GM19328 (cell line): ENCODE measurements at regions not wholly inside any gene's neighbourhood (a gene's known extent, or its start where the extent isn't known, plus 50 kb on each side); places are given as distances from the start of the nearest gene placed in this dataset.
"Not testable (repeated sequence)": the region's sequence is repeated elsewhere in the genome, so short reads cannot be mapped to it uniquely, and the experiment has no call there.

Experiments
- ATAC-seq: cut with Tn5 transposase; IDR thresholded peaks from one replicate; pipeline ENCODE4 v1.9.1; 2021; ENCODE audit warnings: mild to moderate bottlenecking, moderate library complexity; ENCODE audit not compliant: unreplicated experiment

DNA sequence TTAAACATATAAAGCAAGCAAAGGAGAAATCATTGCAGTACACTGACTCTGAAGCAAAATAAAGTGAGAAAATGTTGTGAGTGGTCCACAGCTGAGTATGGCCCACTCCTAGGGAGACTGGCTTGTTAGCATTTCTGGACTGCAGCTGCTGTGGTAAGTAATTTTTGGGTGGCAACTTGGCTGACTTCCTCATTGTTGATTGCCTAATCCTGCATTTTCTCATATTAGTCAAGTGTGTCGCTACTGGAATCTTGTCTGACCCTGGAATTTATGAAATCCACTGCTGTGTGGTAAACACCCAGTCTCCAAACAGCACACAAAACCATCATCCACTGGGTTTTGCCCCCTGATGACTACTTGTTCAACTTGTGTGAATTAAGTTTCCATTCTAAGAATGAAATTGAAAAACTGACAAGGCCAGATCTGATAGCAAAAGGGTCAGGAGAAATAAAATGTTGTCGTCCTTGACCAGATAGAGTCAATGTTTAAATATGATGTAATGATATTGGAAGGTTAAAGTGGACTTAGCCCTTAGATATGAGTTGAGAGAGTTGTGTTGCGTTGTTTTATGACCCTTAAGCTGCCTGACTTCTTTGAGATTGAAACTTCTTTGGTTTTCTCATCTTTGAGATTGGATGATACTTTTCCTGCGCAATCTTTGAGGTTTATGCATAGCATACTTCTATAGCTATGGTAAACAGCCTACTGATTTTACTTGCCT, 106.6 kb upstream of the SEC22B start:
- ATAC-seq = not testable (repeated sequence)

DNA sequence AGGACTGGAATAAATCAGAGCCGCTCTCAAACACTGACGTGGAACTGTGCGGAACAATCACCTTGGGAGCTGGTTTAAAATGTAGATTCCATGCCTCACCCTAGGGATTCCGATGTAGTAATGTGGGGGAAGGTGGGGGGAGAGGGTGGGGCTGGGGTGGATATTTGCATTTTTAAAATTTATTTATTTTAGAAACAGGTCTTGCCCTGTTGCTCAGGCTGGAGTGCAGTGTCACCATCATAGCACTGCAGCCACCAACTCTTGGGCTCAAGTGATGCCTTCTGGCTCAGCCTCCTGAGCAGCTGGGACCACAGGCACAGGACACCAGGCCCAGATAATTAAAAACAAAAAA, 101.9 kb upstream of the SEC22B start:
- not testable (repeated sequence) for ATAC-seq

GRCh38 chr1:120277428-120278258, 101.3 kb upstream of the SEC22B start:
- ATAC-seq = not testable (repeated sequence)

GRCh38 chr1:120276710-120277109, 100.4 kb upstream of the SEC22B start:
- ATAC-seq = not testable (repeated sequence)

- ATAC-seq = not testable (repeated sequence)
Observed at GRCh38 chr1:120274438-120274837, 98.1 kb upstream of the SEC22B start.

DNA sequence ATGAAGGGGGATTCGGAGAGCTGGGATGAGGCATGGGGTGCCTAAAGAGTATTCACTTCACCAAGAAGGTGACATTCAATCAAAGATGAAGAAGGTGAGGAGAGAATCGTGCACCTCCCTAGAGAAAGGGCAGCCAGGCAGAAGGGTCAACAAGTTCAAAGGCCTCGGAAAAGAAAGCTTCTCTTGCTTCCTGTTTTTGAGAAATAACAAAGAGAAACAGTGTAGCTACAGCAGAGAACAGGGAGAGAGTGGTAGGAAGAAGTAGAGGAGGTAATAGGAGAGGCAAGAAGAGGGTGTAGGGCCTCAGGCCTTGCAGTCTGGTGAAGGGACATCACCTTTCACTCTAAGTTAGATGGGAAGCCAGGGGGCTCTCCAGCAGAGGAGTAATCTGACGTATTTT, 97.0 kb upstream of the SEC22B start:
- ATAC-seq = not testable (repeated sequence)

- ATAC-seq = not testable (repeated sequence)
Observed at GRCh38 chr1:120272242-120272641, 95.9 kb upstream of the SEC22B start.

DNA sequence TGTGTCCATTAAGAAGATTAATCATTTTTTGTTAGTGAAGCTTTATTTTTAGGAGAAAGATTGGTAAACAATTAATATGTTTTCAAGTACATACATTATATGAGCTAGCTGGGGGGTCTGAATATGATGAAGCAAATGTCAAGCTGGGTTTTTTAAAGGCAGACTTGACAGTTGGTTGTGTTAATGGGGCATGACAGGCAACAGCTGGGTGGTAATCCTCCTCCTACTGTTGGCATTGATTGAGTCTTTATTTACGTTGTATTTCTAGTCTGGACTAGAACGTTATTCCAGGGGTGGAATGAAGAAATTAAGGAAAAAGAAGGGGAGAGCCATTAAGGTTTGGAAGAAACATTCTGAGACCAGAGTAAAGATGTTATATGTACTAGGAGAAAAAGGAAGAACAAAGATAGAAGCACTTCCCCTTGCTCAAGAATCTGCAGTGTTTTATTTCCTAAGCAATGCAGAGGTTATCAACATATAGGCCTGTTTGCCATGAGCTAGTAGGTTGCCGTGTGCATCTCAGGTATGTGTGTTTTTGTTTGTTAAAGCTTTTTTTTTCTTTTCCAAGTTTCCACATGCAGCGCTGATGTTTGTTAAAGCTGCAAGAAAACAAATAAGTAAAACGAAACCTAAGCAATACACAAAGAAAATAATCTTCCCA, 95.4 kb upstream of the SEC22B start:
- not testable (repeated sequence) for ATAC-seq

DNA sequence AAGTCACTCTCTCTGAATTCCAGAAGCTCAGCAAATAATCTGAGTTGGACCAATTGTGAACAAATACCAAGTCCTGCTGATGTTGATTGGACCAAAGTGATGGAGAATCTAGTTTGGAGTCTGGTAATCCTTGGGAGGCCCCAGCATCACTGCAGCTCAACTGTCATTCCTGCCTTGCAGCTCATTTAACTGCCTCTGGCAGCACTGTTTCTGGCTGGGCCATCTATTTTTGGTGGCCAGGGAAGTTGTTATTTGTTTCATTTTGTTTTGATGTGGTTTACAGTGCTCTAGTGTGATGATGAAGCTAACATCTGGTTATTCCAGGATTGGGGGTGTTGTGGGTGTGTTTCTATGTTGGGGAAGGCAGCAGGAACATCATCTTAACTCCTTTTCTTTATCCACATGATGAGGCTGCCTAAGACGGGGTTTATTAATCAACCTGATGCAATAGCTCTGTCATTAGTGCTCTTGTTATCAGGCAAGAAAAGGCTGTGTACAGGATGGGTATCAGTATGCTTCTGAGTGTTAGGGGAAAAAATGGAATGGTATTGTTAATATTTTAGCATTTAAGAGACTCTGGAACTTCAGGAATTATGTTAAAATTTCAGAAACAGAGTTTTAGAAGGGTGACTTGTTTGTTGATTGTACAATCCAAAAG, 91.7 kb upstream of the SEC22B start:
- not testable (repeated sequence) for ATAC-seq

DNA sequence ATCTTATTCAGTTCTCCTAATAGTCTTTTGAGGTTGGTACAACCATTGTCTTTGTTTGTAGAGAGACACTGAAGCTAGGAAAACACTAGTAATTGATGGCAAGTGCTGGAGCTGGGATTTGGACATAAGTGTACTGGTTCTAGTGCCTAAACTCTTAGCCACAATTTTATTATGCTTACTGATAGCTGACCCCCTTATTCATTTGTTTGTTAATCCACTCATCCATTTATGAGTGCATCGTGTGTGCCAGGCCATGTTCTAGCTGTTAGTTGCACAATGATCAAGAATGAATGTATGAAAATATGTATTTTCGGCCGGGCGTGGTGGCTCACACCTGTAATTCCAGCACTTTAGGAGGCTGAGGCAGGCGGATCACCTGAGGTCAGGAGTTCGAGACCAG, 88.2 kb upstream of the SEC22B start:
- not testable (repeated sequence) for ATAC-seq

GRCh38 chr1:120262791-120263751, 86.8 kb upstream of the SEC22B start:
- ATAC-seq = not testable (repeated sequence)

- ATAC-seq = not testable (repeated sequence)
Observed at GRCh38 chr1:120257778-120258105, 81.4 kb upstream of the SEC22B start.

GRCh38 chr1:120257064-120257777, 80.9 kb upstream of the SEC22B start:
- not testable (repeated sequence) for ATAC-seq

DNA sequence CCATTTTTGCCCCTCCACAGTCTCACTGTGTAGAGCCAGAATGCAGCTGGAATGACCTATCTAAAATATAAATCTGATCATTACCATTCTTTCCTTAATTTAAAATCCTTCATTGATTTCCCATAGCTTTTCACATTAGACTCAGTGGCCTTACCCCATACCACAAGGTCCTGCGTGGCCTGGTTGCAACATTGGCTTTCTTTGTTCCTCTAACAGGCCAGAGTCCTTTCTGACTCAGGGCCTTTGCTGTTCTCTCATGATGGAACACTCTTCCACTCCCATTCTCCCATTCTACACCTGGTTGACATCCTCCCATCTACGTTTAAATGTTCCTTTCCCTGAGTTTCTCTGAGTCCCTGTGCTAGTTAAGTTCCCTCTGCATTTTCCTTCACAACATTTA, 74.4 kb upstream of the SEC22B start:
- ATAC-seq = not testable (repeated sequence)

GRCh38 chr1:120248726-120249427, 72.6 kb upstream of the SEC22B start:
- ATAC-seq = not testable (repeated sequence)

GRCh38 chr1:120248203-120248602, 71.9 kb upstream of the SEC22B start:
- not testable (repeated sequence) for ATAC-seq

DNA sequence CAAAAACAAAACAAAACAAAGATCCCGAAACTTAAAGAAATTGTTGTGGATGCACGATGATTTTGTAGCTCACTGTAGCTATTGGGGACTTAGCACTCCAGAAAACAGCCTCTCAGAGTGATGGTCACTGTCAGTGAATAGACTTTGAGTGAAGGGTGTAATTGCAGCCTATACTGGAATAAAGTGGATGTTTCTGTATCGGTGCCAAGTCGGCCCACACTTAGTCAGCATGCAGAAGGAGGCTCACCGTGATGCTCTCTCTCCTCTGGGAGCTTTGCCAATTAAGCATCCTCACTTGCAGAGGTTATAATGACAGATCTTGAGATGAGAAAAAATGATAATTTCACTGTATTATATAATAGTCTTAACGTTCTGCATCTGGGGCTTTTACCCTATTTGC, 67.5 kb upstream of the SEC22B start:
- ATAC-seq = not testable (repeated sequence)

- ATAC-seq = not testable (repeated sequence)
Observed at GRCh38 chr1:120242582-120242981, 66.3 kb upstream of the SEC22B start.

DNA sequence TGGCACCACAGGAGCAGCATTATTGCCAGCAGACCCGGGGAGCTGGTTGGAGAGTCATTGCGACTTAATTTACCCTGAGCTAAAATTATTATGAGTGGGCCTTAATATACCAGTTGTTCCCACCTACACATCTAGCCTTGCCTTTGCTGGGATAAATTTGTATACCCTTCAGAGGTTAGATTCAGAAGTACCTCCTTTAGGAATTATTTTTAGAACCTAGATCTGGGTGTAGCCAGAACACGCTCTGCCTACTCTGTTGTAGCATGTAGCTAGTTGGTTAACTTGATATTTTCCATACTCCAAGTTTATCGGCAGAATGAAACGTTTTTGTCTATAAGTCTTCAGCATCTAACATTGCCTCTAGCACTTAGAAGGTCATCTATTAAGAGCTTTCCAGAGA, 65.5 kb upstream of the SEC22B start:
- not testable (repeated sequence) for ATAC-seq
